GM23338 (cell line): ENCODE measurements at regions not wholly inside any gene's neighbourhood (a gene's known extent, or its start where the extent isn't known, plus 50 kb on each side); places are given as distances from the start of the nearest gene placed in this dataset.

Experiments
- ATAC-seq: fragments of 200-7000 bp; cut with Tn5 transposase; 3 replicates; pipeline ENCODE4 v1.9.1; 2020
- DNase-seq: peaks from one replicate; pipeline ENCODE4 v3.0.0-alpha.2; 2015; ENCODE audit warnings: low spot score
- H2AFZ ChIP-seq: fragments of 200-600 bp; sonication (generic); 2 replicates; pipeline ENCODE4 v1.8.0; 2016; ENCODE audit warnings: antibody characterized with exemption, mild to moderate bottlenecking, moderate library complexity
- H3F3A ChIP-seq: fragments of 200-600 bp; sonication (generic); replicated peaks from 2 replicates; pipeline ENCODE4 v1.8.0; 2017; ENCODE audit warnings: antibody characterized with exemption, mixed run types, low read depth
- H3K27ac ChIP-seq: fragments of 200-600 bp; sonication (generic); 2 replicates; pipeline ENCODE4 v1.6.1; 2016; ENCODE audit warnings: low read depth
- H3K27me3 ChIP-seq: fragments of 200-600 bp; sonication (generic); 2 replicates; pipeline ENCODE4 v1.8.0; 2016; ENCODE audit warnings: mild to moderate bottlenecking, mixed run types, moderate library complexity; ENCODE audit not compliant: insufficient read depth
- H3K36me3 ChIP-seq: fragments of 200-600 bp; sonication (generic); 2 replicates; pipeline ENCODE4 v1.8.0; 2016; ENCODE audit warnings: mild to moderate bottlenecking; ENCODE audit not compliant: insufficient read depth
- H3K4me1 ChIP-seq: fragments of 200-600 bp; sonication (generic); 2 replicates; pipeline ENCODE4 v1.8.0; 2016; ENCODE audit warnings: mild to moderate bottlenecking, moderate library complexity; ENCODE audit not compliant: insufficient read depth
- H3K4me2 ChIP-seq: fragments of 200-600 bp; sonication (generic); 2 replicates; pipeline ENCODE4 v1.7.1; 2017; ENCODE audit warnings: mixed run types
- H3K4me3 ChIP-seq: fragments of 200-600 bp; sonication (generic); 2 replicates; pipeline ENCODE4 v1.6.1; 2016; ENCODE audit warnings: mixed run types
- H3K79me2 ChIP-seq: fragments of 200-600 bp; sonication (generic); replicated peaks from 2 replicates; pipeline ENCODE4 v1.8.0; 2017; ENCODE audit warnings: mild to moderate bottlenecking; ENCODE audit not compliant: insufficient read depth
- H3K9me2 ChIP-seq: fragments of 200-600 bp; sonication (generic); 2 replicates; pipeline ENCODE4 v1.8.0; 2017; ENCODE audit not compliant: insufficient read depth
- H4K20me1 ChIP-seq: fragments of 200-600 bp; sonication (generic); replicated peaks from 2 replicates; pipeline ENCODE4 v1.8.0; 2017; ENCODE audit warnings: mild to moderate bottlenecking; ENCODE audit not compliant: insufficient read depth
- H3K27ac Mint-ChIP-seq: 2 replicates; pipeline ENCODE4 v1.8.0; 2020; ENCODE audit warnings: inconsistent platforms, mild to moderate bottlenecking, moderate library complexity, mixed read lengths
- H3K27me3 Mint-ChIP-seq: 3 replicates; pipeline ENCODE4 v1.8.0; 2022; ENCODE audit warnings: low read depth, mild to moderate bottlenecking, moderate library complexity, mixed read lengths, inconsistent platforms; ENCODE audit not compliant: insufficient read depth, poor library complexity
- H3K36me3 Mint-ChIP-seq: 3 replicates; pipeline ENCODE4 v1.8.0; 2021; ENCODE audit warnings: low read depth, mild to moderate bottlenecking, inconsistent platforms, moderate library complexity, mixed read lengths
- H3K4me1 Mint-ChIP-seq: 3 replicates; pipeline ENCODE4 v1.8.0; 2020; ENCODE audit warnings: mild to moderate bottlenecking, inconsistent platforms, mixed read lengths
- H3K4me3 Mint-ChIP-seq: 3 replicates; pipeline ENCODE4 v1.8.0; 2021; ENCODE audit warnings: moderate library complexity, mild to moderate bottlenecking, inconsistent platforms, mixed read lengths
- H3K9me3 Mint-ChIP-seq: 3 replicates; pipeline ENCODE4 v1.8.0; 2020; ENCODE audit warnings: moderate library complexity, mild to moderate bottlenecking, inconsistent platforms, mixed read lengths
- CREB1 ChIP-seq: fragments of 250-450 bp; sonication (Bioruptor Pico); IDR thresholded peaks from 2 replicates; pipeline ENCODE4 v1.5.0; 2020; ENCODE audit warnings: low read depth, mild to moderate bottlenecking, moderate library complexity
- EZH2 ChIP-seq: fragments of 200-600 bp; sonication (generic); IDR thresholded peaks from one replicate; pipeline ENCODE4 v1.8.0; 2017; ENCODE audit warnings: antibody characterized with exemption, mild to moderate bottlenecking, low read depth; ENCODE audit not compliant: unreplicated experiment
- EZH2phosphoT487 ChIP-seq: fragments of 200-600 bp; sonication (generic); IDR thresholded peaks from one replicate; pipeline ENCODE4 v1.8.1; 2018; ENCODE audit warnings: antibody characterized with exemption; ENCODE audit not compliant: unreplicated experiment
- JUNB ChIP-seq: IDR thresholded peaks from one replicate; pipeline ENCODE4 v1.6.1; 2016; ENCODE audit warnings: antibody characterized with exemption; ENCODE audit not compliant: unreplicated experiment
- NANOG ChIP-seq: IDR thresholded peaks from 2 replicates; pipeline ENCODE4 v1.6.1; 2016; ENCODE audit warnings: antibody characterized with exemption, borderline replicate concordance
- POLR2AphosphoS5 ChIP-seq: IDR thresholded peaks from 2 replicates; pipeline ENCODE4 v1.6.1; 2016; ENCODE audit warnings: antibody characterized with exemption, low read depth
- STAT1 ChIP-seq: IDR thresholded peaks from one replicate; pipeline ENCODE4 v1.6.1; 2016; ENCODE audit warnings: antibody characterized with exemption; ENCODE audit not compliant: unreplicated experiment
- ZNF114 ChIP-seq: fragments of 250-450 bp; sonication (Bioruptor Pico); IDR thresholded peaks from 2 replicates; pipeline ENCODE4 v1.5.0; 2020; ENCODE audit warnings: mild to moderate bottlenecking, moderate library complexity
- ZNF331 ChIP-seq: fragments of 250-450 bp; sonication (Bioruptor Pico); IDR thresholded peaks from 2 replicates; pipeline ENCODE4 v1.5.0; 2020; ENCODE audit warnings: low read depth, mild to moderate bottlenecking, moderate library complexity
- ZNF462 ChIP-seq: fragments of 250-450 bp; sonication (Bioruptor Pico); IDR thresholded peaks from 2 replicates; pipeline ENCODE4 v1.5.0; 2020; ENCODE audit warnings: mild to moderate bottlenecking, moderate library complexity
- TF ChIP-seq, protein P1 (sequence below), 2 experiments: fragments of 200-600 bp in 1 of 2; sonication (generic) in 1 of 2; conservative IDR thresholded peaks; 2 replicates each; pipeline versions ENCODE4 v1.5.1 to v1.6.1; 2016 to 2017; ENCODE audit warnings: antibody characterized with exemption in 2 of 2, low read depth in 2 of 2, mild to moderate bottlenecking in 2 of 2, moderate library complexity in 1 of 2
- TF ChIP-seq, protein P2 (sequence below): IDR thresholded peaks from one replicate; pipeline ENCODE4 v1.6.1; 2018; ENCODE audit warnings: antibody characterized with exemption; ENCODE audit not compliant: unreplicated experiment
- TF ChIP-seq, protein P3 (sequence below): IDR thresholded peaks from 2 replicates; pipeline ENCODE4 v1.6.1; 2016; ENCODE audit warnings: antibody characterized with exemption

GRCh38 chr5:52481851-52482250, 305.9 kb upstream of the ITGA1 start:
- H3K4me3 ChIP-seq = no peak overlapping the region
- no peaks in the 10 kb centered on the region for H3K27me3 ChIP-seq
- Mint-ChIP-seq H3K36me3 (no peaks in the 10 kb centered on the region), H3K9me3 (no peaks in the 10 kb centered on the region), H3K4me3 (no peak overlapping the region), H3K27ac (no peak overlapping the region), H3K4me1 (peaks cover 19% of the 10 kb centered on the region), H3K27me3 (no peaks in the 10 kb centered on the region)
- TF ChIP-seq CREB1 (CRISPR knock-in tag) (no peak), STAT1 (no peak), EZH2 (no peak), ZNF462 (CRISPR knock-in tag) (no peak), ZNF114 (no peak), POLR2AphosphoS5 (no peak), EZH2phosphoT487 (no peak), JUNB (no peak), ZNF331 (CRISPR knock-in tag) (no peak), NANOG (no peak)
- TF ChIP-seq, protein P1, sequence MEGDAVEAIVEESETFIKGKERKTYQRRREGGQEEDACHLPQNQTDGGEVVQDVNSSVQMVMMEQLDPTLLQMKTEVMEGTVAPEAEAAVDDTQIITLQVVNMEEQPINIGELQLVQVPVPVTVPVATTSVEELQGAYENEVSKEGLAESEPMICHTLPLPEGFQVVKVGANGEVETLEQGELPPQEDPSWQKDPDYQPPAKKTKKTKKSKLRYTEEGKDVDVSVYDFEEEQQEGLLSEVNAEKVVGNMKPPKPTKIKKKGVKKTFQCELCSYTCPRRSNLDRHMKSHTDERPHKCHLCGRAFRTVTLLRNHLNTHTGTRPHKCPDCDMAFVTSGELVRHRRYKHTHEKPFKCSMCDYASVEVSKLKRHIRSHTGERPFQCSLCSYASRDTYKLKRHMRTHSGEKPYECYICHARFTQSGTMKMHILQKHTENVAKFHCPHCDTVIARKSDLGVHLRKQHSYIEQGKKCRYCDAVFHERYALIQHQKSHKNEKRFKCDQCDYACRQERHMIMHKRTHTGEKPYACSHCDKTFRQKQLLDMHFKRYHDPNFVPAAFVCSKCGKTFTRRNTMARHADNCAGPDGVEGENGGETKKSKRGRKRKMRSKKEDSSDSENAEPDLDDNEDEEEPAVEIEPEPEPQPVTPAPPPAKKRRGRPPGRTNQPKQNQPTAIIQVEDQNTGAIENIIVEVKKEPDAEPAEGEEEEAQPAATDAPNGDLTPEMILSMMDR (conservative IDR thresholded peaks at IDR 0.05; ENCODE audit: low read depth in 2 of 2) = no peak
- TF ChIP-seq, protein P2, sequence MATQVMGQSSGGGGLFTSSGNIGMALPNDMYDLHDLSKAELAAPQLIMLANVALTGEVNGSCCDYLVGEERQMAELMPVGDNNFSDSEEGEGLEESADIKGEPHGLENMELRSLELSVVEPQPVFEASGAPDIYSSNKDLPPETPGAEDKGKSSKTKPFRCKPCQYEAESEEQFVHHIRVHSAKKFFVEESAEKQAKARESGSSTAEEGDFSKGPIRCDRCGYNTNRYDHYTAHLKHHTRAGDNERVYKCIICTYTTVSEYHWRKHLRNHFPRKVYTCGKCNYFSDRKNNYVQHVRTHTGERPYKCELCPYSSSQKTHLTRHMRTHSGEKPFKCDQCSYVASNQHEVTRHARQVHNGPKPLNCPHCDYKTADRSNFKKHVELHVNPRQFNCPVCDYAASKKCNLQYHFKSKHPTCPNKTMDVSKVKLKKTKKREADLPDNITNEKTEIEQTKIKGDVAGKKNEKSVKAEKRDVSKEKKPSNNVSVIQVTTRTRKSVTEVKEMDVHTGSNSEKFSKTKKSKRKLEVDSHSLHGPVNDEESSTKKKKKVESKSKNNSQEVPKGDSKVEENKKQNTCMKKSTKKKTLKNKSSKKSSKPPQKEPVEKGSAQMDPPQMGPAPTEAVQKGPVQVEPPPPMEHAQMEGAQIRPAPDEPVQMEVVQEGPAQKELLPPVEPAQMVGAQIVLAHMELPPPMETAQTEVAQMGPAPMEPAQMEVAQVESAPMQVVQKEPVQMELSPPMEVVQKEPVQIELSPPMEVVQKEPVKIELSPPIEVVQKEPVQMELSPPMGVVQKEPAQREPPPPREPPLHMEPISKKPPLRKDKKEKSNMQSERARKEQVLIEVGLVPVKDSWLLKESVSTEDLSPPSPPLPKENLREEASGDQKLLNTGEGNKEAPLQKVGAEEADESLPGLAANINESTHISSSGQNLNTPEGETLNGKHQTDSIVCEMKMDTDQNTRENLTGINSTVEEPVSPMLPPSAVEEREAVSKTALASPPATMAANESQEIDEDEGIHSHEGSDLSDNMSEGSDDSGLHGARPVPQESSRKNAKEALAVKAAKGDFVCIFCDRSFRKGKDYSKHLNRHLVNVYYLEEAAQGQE = no peak
- TF ChIP-seq, protein P3, sequence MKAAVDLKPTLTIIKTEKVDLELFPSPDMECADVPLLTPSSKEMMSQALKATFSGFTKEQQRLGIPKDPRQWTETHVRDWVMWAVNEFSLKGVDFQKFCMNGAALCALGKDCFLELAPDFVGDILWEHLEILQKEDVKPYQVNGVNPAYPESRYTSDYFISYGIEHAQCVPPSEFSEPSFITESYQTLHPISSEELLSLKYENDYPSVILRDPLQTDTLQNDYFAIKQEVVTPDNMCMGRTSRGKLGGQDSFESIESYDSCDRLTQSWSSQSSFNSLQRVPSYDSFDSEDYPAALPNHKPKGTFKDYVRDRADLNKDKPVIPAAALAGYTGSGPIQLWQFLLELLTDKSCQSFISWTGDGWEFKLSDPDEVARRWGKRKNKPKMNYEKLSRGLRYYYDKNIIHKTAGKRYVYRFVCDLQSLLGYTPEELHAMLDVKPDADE = no peak
- no peak overlapping the region for H3K27ac ChIP-seq
- no peak overlapping the region for H2AFZ ChIP-seq
- no peaks in the 10 kb centered on the region; the same call in 1 of the 2 replicates for H3K9me2 ChIP-seq
- H3K36me3 ChIP-seq = no peaks in the 10 kb centered on the region
- peaks cover 14% of the 10 kb centered on the region for H3K4me1 ChIP-seq
- no peak for DNase-seq
- no peaks in the 10 kb centered on the region for H3F3A ChIP-seq
- H3K79me2 ChIP-seq = no peaks in the 10 kb centered on the region
- no peak for ATAC-seq
- no peaks in the 10 kb centered on the region for H4K20me1 ChIP-seq
- no peak overlapping the region for H3K4me2 ChIP-seq
